HepG2 (cell line): ENCODE measurements at regions not wholly inside any gene's neighbourhood (a gene's known extent, or its start where the extent isn't known, plus 50 kb on each side); places are given as distances from the start of the nearest gene placed in this dataset.

Experiments
- AHDC1 ChIP-seq: sonication (generic); formaldehyde crosslinking; IDR thresholded peaks from 2 replicates; pipeline ENCODE4 v1.5.1; 2020; ENCODE audit warnings: mild to moderate bottlenecking, missing genetic modification reagents, borderline replicate concordance
- BCLAF1 ChIP-seq: fragments of 450-650 bp; IDR thresholded peaks from 2 replicates; pipeline ENCODE4 v1.6.1; 2017; ENCODE audit warnings: mild to moderate bottlenecking
- BORCS8-MEF2B ChIP-seq: sonication (generic); formaldehyde crosslinking; IDR thresholded peaks from 2 replicates; pipeline ENCODE4 v1.8.0; 2022; ENCODE audit warnings: mild to moderate bottlenecking, missing genetic modification reagents
- HDAC1 ChIP-seq: sonication (generic); formaldehyde crosslinking; IDR thresholded peaks from 2 replicates; pipeline ENCODE4 v1.5.1; 2020; ENCODE audit warnings: mild to moderate bottlenecking, missing genetic modification reagents
- HOXA7 ChIP-seq: sonication (generic); formaldehyde crosslinking; IDR thresholded peaks from 2 replicates; pipeline ENCODE4 v1.8.1; 2022; ENCODE audit warnings: mild to moderate bottlenecking, missing genetic modification reagents, moderate library complexity
- KDM2A ChIP-seq: sonication (generic); formaldehyde crosslinking; IDR thresholded peaks from 2 replicates; pipeline ENCODE4 v1.4.0; 2020; ENCODE audit warnings: low read depth, missing genetic modification reagents, borderline replicate concordance
- KLF6 ChIP-seq: IDR thresholded peaks from 2 replicates; pipeline ENCODE4 v1.8.0; 2016; ENCODE audit warnings: missing biosample characterization, missing genetic modification reagents
- MEIS2 ChIP-seq: sonication (generic); formaldehyde crosslinking; IDR thresholded peaks from 2 replicates; pipeline ENCODE4 v1.9.0; 2021; ENCODE audit warnings: mild to moderate bottlenecking, missing genetic modification reagents
- NFIC ChIP-seq: IDR thresholded peaks from 2 replicates; pipeline ENCODE4 v1.6.1; 2012; ENCODE audit warnings: mild to moderate bottlenecking, low read length, inconsistent platforms
- NR2C2 ChIP-seq: sonication (generic); formaldehyde crosslinking; IDR thresholded peaks from 2 replicates; pipeline ENCODE4 v1.4.0; 2020; ENCODE audit warnings: missing genetic modification reagents, mild to moderate bottlenecking, moderate library complexity, borderline replicate concordance
- RBFOX2 ChIP-seq: fragments of 200-400 bp; formaldehyde crosslinking; IDR thresholded peaks from 2 replicates; pipeline ENCODE4 v1.6.1; 2017; ENCODE audit warnings: low read depth, mild to moderate bottlenecking, low read length
- REPIN1 ChIP-seq: sonication (generic); formaldehyde crosslinking; IDR thresholded peaks from 2 replicates; pipeline ENCODE4 v1.8.0; 2022; ENCODE audit warnings: missing genetic modification reagents, low read depth, mild to moderate bottlenecking, borderline replicate concordance
- SOX5 ChIP-seq: IDR thresholded peaks from 2 replicates; pipeline ENCODE4 v1.6.1; 2016; ENCODE audit warnings: borderline replicate concordance
- SUZ12 ChIP-seq: fragments of 150-350 bp; IDR thresholded peaks from 2 replicates; pipeline ENCODE4 v1.6.1; 2014; ENCODE audit warnings: low read depth, low read length
- TEAD2 ChIP-seq: sonication (generic); formaldehyde crosslinking; IDR thresholded peaks from 2 replicates; pipeline ENCODE4 v1.9.0; 2021; ENCODE audit warnings: missing genetic modification reagents
- ZBTB33 ChIP-seq: sonication (generic); formaldehyde crosslinking; IDR thresholded peaks from 2 replicates; pipeline ENCODE4 v1.4.0; 2020; ENCODE audit warnings: missing genetic modification reagents
- ZNF124 ChIP-seq: sonication (generic); formaldehyde crosslinking; IDR thresholded peaks from 2 replicates; pipeline ENCODE4 v1.4.0; 2020; ENCODE audit warnings: missing genetic modification reagents
- ZNF33A ChIP-seq: sonication (generic); formaldehyde crosslinking; IDR thresholded peaks from 2 replicates; pipeline ENCODE4 v1.5.1; 2020; ENCODE audit warnings: missing genetic modification reagents, mild to moderate bottlenecking, moderate library complexity, borderline replicate concordance
- ZNF543 ChIP-seq: sonication (generic); formaldehyde crosslinking; IDR thresholded peaks from 2 replicates; pipeline ENCODE4 v1.4.0; 2020; ENCODE audit warnings: mild to moderate bottlenecking, missing genetic modification reagents
- ZNF670 ChIP-seq: sonication (generic); formaldehyde crosslinking; IDR thresholded peaks from 2 replicates; pipeline ENCODE4 v1.8.0; 2022; ENCODE audit warnings: mild to moderate bottlenecking, missing genetic modification reagents, borderline replicate concordance

- TF ChIP-seq AHDC1 (CRISPR knock-in tag): peak; percentile 95
- TF ChIP-seq TEAD2 (CRISPR knock-in tag): 0 out of 2 replicates have a peak, but pooled peaks have one; percentile 35
- TF ChIP-seq REPIN1 (CRISPR knock-in tag): peak; percentile 79
- 0 out of 2 replicates have a peak, but pooled peaks have one; percentile 41 for TF ChIP-seq ZNF124 (CRISPR knock-in tag)
- TF ChIP-seq ZNF33A (CRISPR knock-in tag): no peak
- TF ChIP-seq HDAC1 (CRISPR knock-in tag): peak; percentile 92
- 0 out of 2 replicates have a peak, but pooled peaks have one; percentile 26 for TF ChIP-seq ZBTB33 (CRISPR knock-in tag)
- TF ChIP-seq KLF6 (CRISPR knock-in tag): no peak; the same call in 1 of the 2 replicates
- TF ChIP-seq NFIC: peak; percentile 86; the same call in 1 of the 2 replicates
- peak; percentile 55; the same call in 1 of the 2 replicates for TF ChIP-seq BORCS8-MEF2B (CRISPR knock-in tag)
- TF ChIP-seq SUZ12: no peak
- no peak for TF ChIP-seq HOXA7 (CRISPR knock-in tag)
- peak; percentile 67 for TF ChIP-seq SOX5
- TF ChIP-seq KDM2A (CRISPR knock-in tag): no peak; the same call in 1 of the 2 replicates
- peak; percentile 82 for TF ChIP-seq RBFOX2
- no peak for TF ChIP-seq MEIS2
- TF ChIP-seq NR2C2 (CRISPR knock-in tag): peak; percentile 60; the same call in 1 of the 2 replicates
- TF ChIP-seq ZNF543: no peak
- TF ChIP-seq ZNF670 (CRISPR knock-in tag): peak; percentile 87; the same call in 1 of the 2 replicates
- no peak for TF ChIP-seq BCLAF1
Measured at GRCh38 chrX:88604433-88605221, 142.4 kb upstream of the CPXCR1 start (continued).
